A549 (cell line): ENCODE measurements at regions not wholly inside any gene's neighbourhood (a gene's known extent, or its start where the extent isn't known, plus 50 kb on each side); places are given as distances from the start of the nearest gene placed in this dataset.

Experiments
- ATAC-seq, 2 experiments: fragments of 200-7000 bp in 1 of 2; fragments of >200 bp in 1 of 2; cut with Nextera tagmentation in 1 of 2; cut with Tn5 transposase in 1 of 2; 3 replicates each; pipeline versions ENCODE4 v1.8.0 to v1.9.1; 2018 to 2020; ENCODE audit warnings: mild to moderate bottlenecking in 1 of 2, moderate library complexity in 1 of 2
- CTCF ChIA-PET: fragments of 300-600 bp; sonication (Branson Sonifier 250); formaldehyde crosslinking; extraction: SDS; loops from one replicate; lab custom pipeline; 2021; ENCODE audit warnings: antibody characterized with exemption, inconsistent platforms; lab: Yijun Ruan, JAX
- POLR2A ChIA-PET: fragments of 350-600 bp; formaldehyde crosslinking; extraction: SDS; loops from one replicate; lab custom pipeline; 2021; ENCODE audit warnings: antibody characterized with exemption, inconsistent platforms; lab: Yijun Ruan, JAX
- DNase-seq, 2 experiments: peaks; one replicate each; pipeline versions ENCODE4 v3.0.0 to v3.0.0-alpha.2; 2011 to 2016; ENCODE audit warnings: low read depth in 1 of 2, low spot score in 1 of 2
- FAIRE-seq: peaks from 2 replicates; lab custom pipeline; 2011; peaks lifted over from hg19 to GRCh38; lab: Jason Lieb, UNC
- H3K27ac ChIP-seq, 2 experiments: fragments of >200 bp; sonication (Bioruptor Twin); formaldehyde crosslinking; 3 replicates each; pipeline ENCODE4 v1.5.1; 2016 to 2017
- H3K4me1 ChIP-seq: fragments of >200 bp; sonication (Bioruptor Twin); formaldehyde crosslinking; 3 replicates; pipeline ENCODE4 v1.6.1; 2016
- H3K4me2 ChIP-seq: fragments of >200 bp; sonication (Bioruptor Twin); formaldehyde crosslinking; 3 replicates; pipeline ENCODE4 v1.6.1; 2016
- H3K4me3 ChIP-seq: fragments of >200 bp; sonication (Bioruptor Twin); formaldehyde crosslinking; 3 replicates; pipeline ENCODE4 v1.5.1; 2016
- H3K9me3 ChIP-seq: fragments of >200 bp; sonication (Bioruptor Twin); formaldehyde crosslinking; 3 replicates; pipeline ENCODE4 v1.6.1; 2016
- ATOH8 ChIP-seq: fragments of 250-450 bp; sonication (Bioruptor Pico); IDR thresholded peaks from 2 replicates; pipeline ENCODE4 v1.5.0; 2020; ENCODE audit warnings: low read depth, mild to moderate bottlenecking, moderate library complexity
- BHLHE40 ChIP-seq: IDR thresholded peaks from 2 replicates; pipeline ENCODE4 v1.6.1; 2012; ENCODE audit warnings: low read depth, low read length, inconsistent platforms
- CEBPB ChIP-seq, 2 experiments: fragments of >200 bp in 1 of 2; sonication (Bioruptor Twin) in 1 of 2; formaldehyde crosslinking in 1 of 2; IDR thresholded peaks; 2 replicates each; pipeline ENCODE4 v1.6.1; 2012 to 2016
- CTCF ChIP-seq: fragments of >200 bp; sonication (Bioruptor Twin); formaldehyde crosslinking; IDR thresholded peaks from 3 replicates; pipeline ENCODE4 v1.5.1; 2016
- E2F6 ChIP-seq: IDR thresholded peaks from 2 replicates; pipeline ENCODE4 v1.6.1; 2012; ENCODE audit warnings: low read depth, borderline replicate concordance
- EHF ChIP-seq: fragments of 250-450 bp; sonication (Bioruptor Pico); IDR thresholded peaks from 2 replicates; pipeline ENCODE4 v1.5.0; 2020; ENCODE audit warnings: mild to moderate bottlenecking
- EHMT2 ChIP-seq: fragments of 200-600 bp; sonication (generic); IDR thresholded peaks from 2 replicates; pipeline ENCODE4 v1.6.1; 2016; ENCODE audit warnings: antibody characterized with exemption, low read depth, mild to moderate bottlenecking, moderate library complexity
- EP300 ChIP-seq, 2 experiments: fragments of >200 bp; sonication (Bioruptor Twin); formaldehyde crosslinking; IDR thresholded peaks; 2 replicates in 1 of 2; 3 replicates in 1 of 2; pipeline ENCODE4 v1.6.1; 2016 to 2017
- FOSB ChIP-seq: fragments of 250-450 bp; sonication (Bioruptor Pico); IDR thresholded peaks from 2 replicates; pipeline ENCODE4 v1.5.0; 2020; ENCODE audit warnings: mild to moderate bottlenecking, moderate library complexity
- FOSL2 ChIP-seq, 2 experiments: fragments of 450-650 bp in 1 of 2; fragments of >200 bp in 1 of 2; sonication (Bioruptor Twin) in 1 of 2; formaldehyde crosslinking; IDR thresholded peaks; 2 replicates each; pipeline versions ENCODE4 v1.5.0 to v1.6.1; 2016 to 2020; ENCODE audit warnings: mild to moderate bottlenecking in 1 of 2, moderate library complexity in 1 of 2
- GATA3 ChIP-seq: IDR thresholded peaks from 2 replicates; pipeline ENCODE4 v1.6.1; 2012; ENCODE audit warnings: borderline replicate concordance
- HDAC2 ChIP-seq: fragments of 200-600 bp; sonication (generic); IDR thresholded peaks from 2 replicates; pipeline ENCODE4 v1.6.1; 2016
- HEYL ChIP-seq: fragments of 250-450 bp; sonication (Bioruptor Pico); IDR thresholded peaks from 2 replicates; pipeline ENCODE4 v1.8.0; 2021; ENCODE audit warnings: mild to moderate bottlenecking, moderate library complexity
- HOXB5 ChIP-seq: fragments of 250-450 bp; sonication (Bioruptor Pico); IDR thresholded peaks from 2 replicates; pipeline ENCODE4 v1.5.0; 2020; ENCODE audit warnings: mild to moderate bottlenecking, moderate library complexity
- JUNB ChIP-seq: fragments of >200 bp; sonication (Bioruptor Twin); formaldehyde crosslinking; IDR thresholded peaks from 2 replicates; pipeline ENCODE4 v1.6.1; 2016
- NPAS2 ChIP-seq: fragments of 250-450 bp; sonication (Bioruptor Pico); IDR thresholded peaks from 2 replicates; pipeline ENCODE4 v1.8.0; 2022; ENCODE audit warnings: mild to moderate bottlenecking, moderate library complexity, borderline replicate concordance
- NR3C1 ChIP-seq: fragments of >200 bp; sonication (Bioruptor Twin); formaldehyde crosslinking; IDR thresholded peaks from 3 replicates; pipeline ENCODE4 v1.6.1; 2017
- PHF8 ChIP-seq: fragments of 200-600 bp; sonication (generic); IDR thresholded peaks from 2 replicates; pipeline ENCODE4 v1.6.1; 2016; ENCODE audit warnings: low read depth, mild to moderate bottlenecking, antibody characterized with exemption, moderate library complexity, borderline replicate concordance
- POLR2A ChIP-seq: IDR thresholded peaks from 2 replicates; pipeline ENCODE4 v1.6.1; 2012; ENCODE audit warnings: mild to moderate bottlenecking, low read length
- RCOR1 ChIP-seq: fragments of 150-350 bp; IDR thresholded peaks from 2 replicates; pipeline ENCODE4 v1.6.1; 2014; ENCODE audit warnings: antibody characterized with exemption, low read length, low read depth
- RNF2 ChIP-seq: fragments of 200-600 bp; sonication (generic); IDR thresholded peaks from 2 replicates; pipeline ENCODE4 v1.6.1; 2016; ENCODE audit warnings: low read depth, mild to moderate bottlenecking, antibody characterized with exemption, moderate library complexity, borderline replicate concordance
- TFCP2L1 ChIP-seq: fragments of 250-450 bp; sonication (Bioruptor Pico); IDR thresholded peaks from 2 replicates; pipeline ENCODE4 v1.5.0; 2021; ENCODE audit warnings: mild to moderate bottlenecking
- TP53 ChIP-seq: fragments of 250-450 bp; sonication (Bioruptor Pico); IDR thresholded peaks from 2 replicates; pipeline ENCODE4 v1.5.0; 2021; ENCODE audit warnings: mild to moderate bottlenecking, moderate library complexity
- ZC3H11A ChIP-seq: fragments of 450-650 bp; IDR thresholded peaks from 2 replicates; pipeline ENCODE4 v1.6.1; 2014; ENCODE audit warnings: antibody characterized with exemption, mild to moderate bottlenecking
- ZNF302 ChIP-seq: fragments of 250-450 bp; sonication (Bioruptor Pico); IDR thresholded peaks from 2 replicates; pipeline ENCODE4 v1.9.0; 2021; ENCODE audit warnings: inconsistent platforms, mild to moderate bottlenecking, moderate library complexity
- ZSCAN20 ChIP-seq: fragments of 250-450 bp; sonication (Bioruptor Pico); IDR thresholded peaks from 2 replicates; pipeline ENCODE4 v1.8.0; 2022; ENCODE audit warnings: mild to moderate bottlenecking, moderate library complexity
- WGBS: methylation state at CpG from one replicate; pipeline ENCODE4 v1.1.6; 2017; ENCODE audit errors: missing lambda C conversion rate; 5-methylcytosine and 5-hydroxymethylcytosine counted together
- TF ChIP-seq, protein P1 (sequence below): fragments of 450-650 bp; IDR thresholded peaks from 2 replicates; pipeline ENCODE4 v1.6.1; 2014; ENCODE audit warnings: antibody characterized with exemption

DNA sequence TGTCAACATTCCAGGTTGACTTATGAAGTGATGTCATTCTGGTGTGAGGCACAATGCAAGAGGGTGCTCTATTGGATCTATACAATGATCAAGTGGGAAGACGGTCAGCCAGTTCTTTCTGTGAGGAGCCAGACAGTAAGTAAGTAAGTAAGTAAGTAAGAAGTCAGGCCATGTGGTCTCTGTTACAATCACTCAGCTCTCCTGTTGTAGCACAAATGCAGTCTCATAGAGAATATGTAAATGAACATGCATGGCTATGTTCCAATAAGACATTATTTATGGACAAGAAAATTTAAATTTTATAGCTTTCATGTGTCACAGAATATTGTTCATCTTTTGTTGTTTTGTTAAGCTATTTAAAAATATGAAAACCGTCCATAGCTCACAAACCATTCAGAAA lies 399.7 kb downstream of the BTBD3 start:
- WGBS: 4% methylated on average over 2 of the region's 2 CpGs
- CTCF ChIA-PET: no interaction called here

GRCh38 chr20:12318043-12318442 lies 400.4 kb downstream of the BTBD3 start:
- 0% methylated on average over 5 of the region's 5 CpGs for WGBS
- ChIA-PET POLR2A (no interaction called here), CTCF (no interaction called here)
- TF ChIP-seq ZSCAN20 (CRISPR knock-in tag) (no peak), FOSL2 (IDR thresholded peaks at IDR 0.05) (no peak), FOSL2 (CRISPR knock-in tag; IDR thresholded peaks at IDR 0.05) (no peak), TP53 (CRISPR knock-in tag) (no peak), BHLHE40 (no peak), HDAC2 (no peak), CTCF (no peak), EHF (CRISPR knock-in tag) (no peak), GATA3 (no peak), CEBPB (IDR thresholded peaks at IDR 0.05) (no peak), JUNB (no peak), RCOR1 (no peak), ZC3H11A (no peak), EHMT2 (no peak), EP300 (IDR thresholded peaks at IDR 0.05) (no peak), TFCP2L1 (CRISPR knock-in tag) (no peak), ATOH8 (CRISPR knock-in tag) (no peak), HOXB5 (no peak), NR3C1 (no peak), PHF8 (no peak)
- Histone ChIP-seq H3K9me3 (no peaks in the 10 kb centered on the region), H3K4me1 (no peaks in the 10 kb centered on the region), H3K4me3 (no peak overlapping the region), H3K4me2 (no peak overlapping the region), H3K27ac (no peak overlapping the region)
- ATAC-seq: no peak
- FAIRE-seq: no peak
- DNase-seq: no peak

More for the DNA sequence above, 399.7 kb downstream of the BTBD3 start:
- TF ChIP-seq, protein P1, sequence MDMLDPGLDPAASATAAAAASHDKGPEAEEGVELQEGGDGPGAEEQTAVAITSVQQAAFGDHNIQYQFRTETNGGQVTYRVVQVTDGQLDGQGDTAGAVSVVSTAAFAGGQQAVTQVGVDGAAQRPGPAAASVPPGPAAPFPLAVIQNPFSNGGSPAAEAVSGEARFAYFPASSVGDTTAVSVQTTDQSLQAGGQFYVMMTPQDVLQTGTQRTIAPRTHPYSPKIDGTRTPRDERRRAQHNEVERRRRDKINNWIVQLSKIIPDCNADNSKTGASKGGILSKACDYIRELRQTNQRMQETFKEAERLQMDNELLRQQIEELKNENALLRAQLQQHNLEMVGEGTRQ: no peak
- Histone ChIP-seq H3K4me1 (no peaks in the 10 kb centered on the region), H3K4me2 (no peak overlapping the region), H3K27ac (no peak overlapping the region), H3K9me3 (no peaks in the 10 kb centered on the region), H3K4me3 (no peak overlapping the region)
- DNase-seq (no peak), ATAC-seq (no peak), FAIRE-seq (no peak)
- POLR2A ChIA-PET: no interaction called here

- WGBS: 2% methylated on average over 2 of the region's 2 CpGs
- ChIA-PET CTCF (no interaction called here), POLR2A (no interaction called here)
Observed at GRCh38 chr20:12321736-12322135, 404.0 kb downstream of the BTBD3 start.

More at GRCh38 chr20:12321736-12322135, 404.0 kb downstream of the BTBD3 start:
- no peak for FAIRE-seq
- H3K4me1 ChIP-seq: no peaks in the 10 kb centered on the region
- TF ChIP-seq FOSB (CRISPR knock-in tag): no peak
- no peak for TF ChIP-seq JUNB
- no peak for TF ChIP-seq EP300 (IDR thresholded peaks at IDR 0.05)
- TF ChIP-seq RNF2: no peak
- TF ChIP-seq TFCP2L1 (CRISPR knock-in tag): no peak
- TF ChIP-seq ZC3H11A: no peak
- no peak for TF ChIP-seq BHLHE40
- TF ChIP-seq E2F6: no peak
- no peak for TF ChIP-seq ZNF302 (CRISPR knock-in tag)
- TF ChIP-seq POLR2A: no peak
- no peak for TF ChIP-seq HEYL (CRISPR knock-in tag)
- no peak for TF ChIP-seq RCOR1
- no peak for TF ChIP-seq CEBPB (IDR thresholded peaks at IDR 0.05)
- no peak for TF ChIP-seq PHF8
- no peak for TF ChIP-seq NPAS2 (CRISPR knock-in tag)
- TF ChIP-seq, all 56 proteins: peak for 0
- H3K4me2 ChIP-seq: no peak overlapping the region
- H3K27ac ChIP-seq: no peak overlapping the region
- ATAC-seq: no peak
- no peak for DNase-seq
- H3K9me3 ChIP-seq: no peaks in the 10 kb centered on the region
- H3K4me3 ChIP-seq: no peak overlapping the region
